GM19239 (cell line): ENCODE measurements at regions not wholly inside any gene's neighbourhood (a gene's known extent, or its start where the extent isn't known, plus 50 kb on each side); places are given as distances from the start of the nearest gene placed in this dataset.
"Not testable (repeated sequence)": the region's sequence is repeated elsewhere in the genome, so short reads cannot be mapped to it uniquely, and the experiment has no call there.

Source experiments
- DNase-seq: peaks from one replicate; pipeline ENCODE4 v3.0.0; 2011; ENCODE audit warnings: low spot score; ENCODE audit not compliant: insufficient read length
- FAIRE-seq: peaks from 2 replicates; lab custom pipeline; 2011; peaks lifted over from hg19 to GRCh38; lab: Jason Lieb, UNC

DNA sequence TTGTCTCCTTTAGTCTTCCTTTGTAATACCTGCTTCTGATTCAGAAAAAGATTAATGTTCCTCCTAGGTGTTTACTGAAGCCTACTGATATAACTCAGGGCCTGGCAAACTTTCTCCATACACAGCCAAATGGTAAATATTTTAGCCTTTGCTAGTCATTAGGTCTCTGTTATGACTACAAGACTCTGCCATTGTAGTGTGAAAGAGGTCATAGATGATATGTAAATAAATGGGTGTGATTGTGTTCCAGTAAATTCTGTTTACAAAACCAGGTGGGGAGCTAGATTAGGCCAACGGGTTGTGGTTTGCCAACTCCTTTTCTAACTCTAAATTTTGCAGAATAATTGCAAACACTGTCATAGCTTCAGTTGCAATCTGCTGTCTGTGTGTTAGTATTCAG lies 568.1 kb upstream of the GNPDA2 start:
- DNase-seq (no peak), FAIRE-seq (no peak)

GRCh38 chr4:45293335-45293734 lies 567.0 kb upstream of the GNPDA2 start:
- no peak for FAIRE-seq
- no peak for DNase-seq

DNA sequence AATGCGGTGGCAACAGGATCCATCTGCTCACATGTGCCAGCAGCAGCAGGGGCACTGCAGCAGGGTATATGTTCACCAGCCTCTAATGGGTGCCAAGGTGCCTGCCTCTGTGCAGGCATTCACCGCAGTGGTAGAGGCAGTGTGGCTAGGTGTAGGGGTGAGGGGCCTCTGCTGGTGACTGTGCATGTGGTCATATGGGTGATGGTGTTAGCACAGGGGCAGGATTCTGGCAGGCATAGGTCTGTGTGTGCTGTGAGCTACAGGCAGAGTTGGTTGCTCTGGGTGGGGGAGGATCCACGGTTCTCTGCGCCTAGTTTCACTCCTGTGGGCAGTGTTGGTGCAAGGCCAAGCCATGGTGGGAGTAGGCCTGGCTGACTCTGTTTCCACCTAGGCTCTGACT lies 566.5 kb upstream of the GNPDA2 start:
- FAIRE-seq = no peak
- no peak for DNase-seq

DNA sequence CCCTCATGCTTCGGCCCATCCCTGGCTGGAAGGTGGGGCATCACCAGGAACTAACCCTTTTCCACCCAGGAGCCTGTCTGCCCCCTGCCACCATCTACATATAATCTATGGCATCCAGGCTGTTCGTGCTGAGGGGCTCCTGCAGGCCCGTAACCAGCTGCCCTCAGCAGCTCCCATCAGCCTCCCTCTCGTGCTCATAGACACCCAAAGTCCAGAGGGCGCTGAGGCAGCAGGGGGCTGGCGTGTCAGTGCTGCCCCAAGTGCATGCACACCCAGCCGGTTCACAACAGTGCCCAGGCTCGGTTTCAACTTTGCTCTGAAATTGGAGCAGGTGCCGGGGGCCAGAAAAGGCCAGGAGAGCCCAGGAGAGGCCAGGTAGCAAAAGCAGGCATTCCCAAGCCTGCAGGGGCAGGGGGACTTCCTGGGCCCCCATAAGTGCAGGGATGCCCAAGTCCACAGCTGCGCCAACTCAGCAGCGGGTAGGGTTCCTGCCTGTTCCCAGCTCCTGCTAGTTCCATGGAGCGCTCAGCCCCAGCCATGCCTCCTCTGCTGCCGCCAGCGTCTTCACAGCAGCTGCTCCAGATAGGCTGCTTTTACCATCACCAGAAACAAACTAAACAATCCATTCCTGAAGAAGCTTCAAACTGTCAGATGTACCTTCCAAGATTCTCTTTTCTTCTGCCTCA lies 558.2 kb upstream of the GNPDA2 start:
- no peak for FAIRE-seq
- no peak for DNase-seq

DNA sequence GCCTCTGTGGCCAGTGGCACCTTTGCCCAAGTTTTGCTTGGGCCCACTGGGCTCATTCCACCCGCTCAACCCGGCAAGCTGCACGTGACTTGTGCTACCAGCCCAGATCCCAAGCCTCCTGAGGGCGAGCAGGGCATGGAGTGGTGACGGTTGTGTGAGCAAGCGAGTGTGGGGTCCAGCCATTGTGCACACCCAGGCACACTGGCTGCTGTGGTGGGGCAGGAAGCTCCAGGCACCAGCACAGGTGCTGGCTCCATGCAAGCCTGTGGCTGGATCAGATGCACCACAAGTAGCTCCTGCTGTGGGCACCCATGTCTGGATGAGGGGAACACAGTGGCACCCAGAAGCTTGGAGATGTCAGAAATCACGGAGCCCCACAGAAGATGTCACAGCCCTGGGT lies 557.0 kb upstream of the GNPDA2 start:
- FAIRE-seq (no peak), DNase-seq (no peak)

DNA sequence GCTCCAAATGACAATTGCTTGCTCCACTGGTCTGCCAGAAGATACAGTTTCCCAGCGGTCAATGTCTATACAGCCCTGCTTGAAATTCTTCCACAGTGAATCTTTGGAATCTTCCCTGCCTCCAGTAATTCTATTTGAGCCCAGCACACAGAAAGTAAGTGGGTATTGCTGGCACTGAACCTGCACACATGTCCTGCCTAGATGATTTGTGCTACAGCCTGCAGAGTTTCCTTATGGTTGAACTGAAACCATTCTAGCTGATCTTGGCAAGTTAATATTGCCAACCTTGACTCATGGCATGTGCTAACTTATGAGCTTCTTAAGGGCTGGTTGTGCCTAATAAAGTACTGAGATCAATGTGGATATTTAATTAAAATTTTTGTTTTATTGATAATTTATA lies 553.8 kb upstream of the GNPDA2 start:
- FAIRE-seq (no peak), DNase-seq (no peak)

DNA sequence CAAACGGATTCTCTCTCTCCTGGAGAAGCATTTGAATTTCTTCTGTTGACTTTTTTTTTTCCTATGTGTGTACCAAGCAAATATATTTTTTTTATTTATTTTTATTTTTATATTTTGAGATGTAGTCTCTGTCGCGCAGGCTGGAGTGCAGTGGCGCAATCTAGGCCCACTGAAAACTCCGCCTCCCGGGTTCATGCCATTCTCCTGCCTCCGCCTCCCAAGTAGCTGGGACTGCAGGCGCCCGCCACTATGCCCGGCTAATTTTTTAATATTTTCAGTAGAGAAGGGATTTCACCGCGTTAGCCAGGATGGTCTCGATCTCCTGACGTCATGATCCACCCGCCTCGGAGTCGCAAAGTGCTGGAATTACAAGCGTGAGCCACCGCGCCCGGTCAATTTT lies 549.5 kb upstream of the GNPDA2 start:
- no peak for FAIRE-seq

DNA sequence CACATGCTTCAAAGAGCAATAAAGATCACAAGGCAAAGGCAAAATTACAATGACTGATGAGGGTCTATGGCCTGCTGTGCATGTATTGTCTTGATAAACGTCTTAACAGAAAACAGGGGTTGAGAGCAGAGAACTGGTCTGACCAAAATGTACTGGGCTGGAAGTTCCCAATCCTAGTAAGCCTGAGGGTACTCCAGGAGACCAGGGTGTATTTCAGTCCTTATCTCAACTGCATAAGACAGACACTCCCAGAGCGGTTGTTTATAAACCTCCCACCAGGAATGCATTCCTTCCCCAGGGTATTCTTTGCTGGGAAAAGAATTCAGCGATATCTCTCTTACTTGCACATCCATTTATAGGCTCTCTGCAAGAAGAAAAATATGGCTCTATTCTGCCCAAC lies 521.8 kb upstream of the GNPDA2 start:
- FAIRE-seq, DNase-seq: not testable (repeated sequence)

More for the DNA sequence above, 549.5 kb upstream of the GNPDA2 start:
- DNase-seq = no peak

- DNase-seq (no peak), FAIRE-seq (no peak)
These were observed 515.6 kb upstream of the GNPDA2 start for GRCh38 chr4:45241976-45242375.

DNA sequence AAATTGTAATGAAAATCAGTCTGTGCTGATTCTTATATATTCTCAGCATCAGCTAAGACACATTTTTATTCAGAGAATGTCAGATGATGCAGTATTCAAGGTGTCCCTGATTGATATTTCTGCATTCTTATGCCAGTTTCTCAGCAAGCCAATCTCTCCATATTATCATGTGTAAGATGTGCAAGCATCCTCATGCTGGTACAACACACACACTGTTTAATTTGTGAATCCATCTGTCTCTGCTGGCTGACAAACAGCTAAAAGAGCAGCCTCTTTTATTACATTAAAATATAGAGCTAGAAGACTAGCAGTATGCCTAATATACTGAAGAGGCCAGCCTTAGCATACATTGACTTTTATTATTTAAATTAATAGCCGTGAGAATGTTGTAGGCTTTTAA lies 502.9 kb upstream of the GNPDA2 start:
- DNase-seq = no peak

DNA sequence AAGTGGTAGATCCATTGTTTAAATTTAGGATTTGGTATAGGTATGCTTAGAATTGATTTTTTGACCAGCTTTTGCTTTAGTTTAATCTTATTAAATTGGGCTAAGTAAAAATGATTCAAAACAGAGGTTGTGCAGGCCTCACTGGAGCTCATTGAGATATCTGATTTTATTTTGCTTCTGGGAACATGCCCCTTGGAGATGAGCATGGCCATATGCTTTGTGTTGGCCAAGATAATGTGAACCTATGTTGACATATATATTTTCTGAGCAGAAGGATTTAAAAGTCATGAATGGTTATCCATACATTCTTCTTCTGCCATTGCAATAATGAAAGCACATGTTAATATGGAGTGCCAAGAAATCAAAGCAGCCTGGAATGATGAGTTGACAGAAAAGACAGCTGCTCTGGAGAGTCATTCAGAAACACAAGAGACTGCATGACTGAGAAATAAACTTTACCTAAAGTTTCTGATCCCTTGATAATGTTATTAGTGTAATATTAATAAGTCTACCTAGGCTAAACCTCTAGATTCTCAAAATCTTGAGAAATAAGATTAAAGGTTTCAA lies 489.7 kb upstream of the GNPDA2 start:
- DNase-seq (no peak), FAIRE-seq (no peak)

More for the DNA sequence above, 502.9 kb upstream of the GNPDA2 start:
- FAIRE-seq = no peak

GRCh38 chr4:45208476-45208875 lies 482.1 kb upstream of the GNPDA2 start:
- not testable (repeated sequence) for FAIRE-seq, DNase-seq

- not testable (repeated sequence) for DNase-seq, FAIRE-seq
These were observed 481.5 kb upstream of the GNPDA2 start for GRCh38 chr4:45207864-45208331.

DNA sequence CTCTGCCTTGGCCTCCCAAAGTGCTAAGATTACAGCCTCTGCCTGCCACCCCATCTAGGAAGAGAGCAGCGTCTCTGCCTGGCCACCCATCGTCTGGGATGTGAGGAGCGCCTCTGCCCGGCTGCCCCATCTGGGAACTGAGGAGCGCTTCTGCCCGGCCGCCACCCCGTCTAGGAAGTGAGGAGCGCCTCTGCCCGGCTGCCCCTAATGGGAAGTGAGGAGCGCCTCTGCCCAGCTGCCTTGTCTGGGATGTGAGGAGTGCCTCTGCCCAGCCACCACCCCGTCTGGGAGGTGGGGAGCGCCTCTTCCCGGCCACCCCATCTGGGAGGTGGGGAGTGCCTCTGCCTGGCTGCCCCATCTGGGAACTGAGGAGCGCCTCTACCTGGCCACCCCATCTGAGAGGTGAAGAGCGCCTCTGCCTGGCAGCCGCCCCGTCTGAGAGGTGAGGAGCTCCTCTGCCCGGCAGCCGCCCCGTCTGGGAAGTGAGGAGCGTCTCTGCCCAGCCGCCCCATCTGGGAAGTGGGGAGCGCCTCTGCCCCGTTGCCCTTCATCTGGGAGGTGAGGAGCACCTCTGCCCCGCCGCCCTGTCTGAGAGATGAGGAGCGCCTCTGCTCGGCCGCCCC lies 481.0 kb upstream of the GNPDA2 start:
- not testable (repeated sequence) for FAIRE-seq, DNase-seq

DNA sequence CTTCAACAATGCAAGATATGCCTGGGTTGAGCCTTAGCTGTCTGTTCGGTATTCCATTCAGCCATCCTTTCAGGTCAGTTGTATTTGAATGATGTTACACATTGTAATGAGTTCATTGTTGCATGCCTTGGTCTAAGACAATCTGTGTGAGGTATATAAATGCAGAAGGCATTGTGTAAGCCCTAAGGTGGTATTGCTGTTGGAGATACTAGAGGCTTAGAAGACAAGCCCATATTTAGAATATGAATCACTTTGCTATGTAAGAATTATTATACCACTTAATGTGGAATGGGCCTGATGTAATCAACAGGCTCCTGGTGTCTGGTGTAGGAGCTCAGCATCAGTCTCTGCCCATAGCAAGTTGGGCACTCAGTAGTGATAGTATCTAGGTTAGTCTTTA lies 473.4 kb upstream of the GNPDA2 start:
- no peak for FAIRE-seq
- no peak for DNase-seq

- no peak for DNase-seq
- no peak for FAIRE-seq
These were observed 462.1 kb upstream of the GNPDA2 start for GRCh38 chr4:45188501-45188900.

GRCh38 chr4:45186249-45186648 lies 459.9 kb upstream of the GNPDA2 start:
- FAIRE-seq (no peak), DNase-seq (no peak)

DNA sequence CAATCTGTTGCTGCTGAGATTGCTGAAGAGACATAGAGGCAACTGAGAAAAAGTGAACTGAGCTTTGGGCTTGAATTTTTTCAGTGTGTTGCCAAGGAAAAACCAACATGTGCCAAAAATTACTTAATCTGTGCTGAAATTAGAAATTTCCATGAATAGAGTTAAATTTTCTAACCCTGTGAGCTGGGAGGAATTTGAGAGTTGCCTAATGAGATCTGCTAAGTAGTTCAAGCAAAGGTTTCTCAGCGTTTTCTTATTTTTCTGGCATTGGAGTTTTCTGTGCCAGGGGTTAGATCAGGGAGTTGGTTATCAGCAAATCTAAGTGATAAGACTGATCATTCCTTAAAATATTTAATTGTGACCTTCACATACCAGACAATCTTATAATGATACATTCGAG lies 457.5 kb upstream of the GNPDA2 start:
- DNase-seq (no peak), FAIRE-seq (no peak)

DNA sequence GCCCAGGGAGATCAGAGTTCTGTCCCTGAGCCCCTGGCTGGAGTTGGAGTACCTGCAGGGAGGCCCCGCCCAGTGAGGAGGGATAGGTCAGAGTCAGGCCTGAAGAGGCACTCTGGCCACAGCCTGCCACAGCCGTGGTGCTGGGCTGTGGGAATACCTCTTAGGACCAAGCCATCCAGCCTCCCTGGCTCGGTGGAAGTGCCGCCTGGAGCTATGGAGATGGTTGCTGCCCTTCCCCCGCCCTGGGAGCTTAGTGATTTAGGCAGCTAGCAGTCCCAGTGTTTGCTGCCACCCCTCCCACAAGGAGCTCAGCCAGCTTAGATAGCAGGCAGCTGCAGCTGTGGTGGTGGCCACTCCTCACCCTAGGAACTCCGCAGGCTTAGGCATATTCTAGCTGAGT lies 446.3 kb upstream of the GNPDA2 start:
- no peak for DNase-seq
- FAIRE-seq = no peak

GRCh38 chr4:45160951-45161350 lies 434.6 kb upstream of the GNPDA2 start:
- FAIRE-seq (no peak), DNase-seq (no peak)

DNA sequence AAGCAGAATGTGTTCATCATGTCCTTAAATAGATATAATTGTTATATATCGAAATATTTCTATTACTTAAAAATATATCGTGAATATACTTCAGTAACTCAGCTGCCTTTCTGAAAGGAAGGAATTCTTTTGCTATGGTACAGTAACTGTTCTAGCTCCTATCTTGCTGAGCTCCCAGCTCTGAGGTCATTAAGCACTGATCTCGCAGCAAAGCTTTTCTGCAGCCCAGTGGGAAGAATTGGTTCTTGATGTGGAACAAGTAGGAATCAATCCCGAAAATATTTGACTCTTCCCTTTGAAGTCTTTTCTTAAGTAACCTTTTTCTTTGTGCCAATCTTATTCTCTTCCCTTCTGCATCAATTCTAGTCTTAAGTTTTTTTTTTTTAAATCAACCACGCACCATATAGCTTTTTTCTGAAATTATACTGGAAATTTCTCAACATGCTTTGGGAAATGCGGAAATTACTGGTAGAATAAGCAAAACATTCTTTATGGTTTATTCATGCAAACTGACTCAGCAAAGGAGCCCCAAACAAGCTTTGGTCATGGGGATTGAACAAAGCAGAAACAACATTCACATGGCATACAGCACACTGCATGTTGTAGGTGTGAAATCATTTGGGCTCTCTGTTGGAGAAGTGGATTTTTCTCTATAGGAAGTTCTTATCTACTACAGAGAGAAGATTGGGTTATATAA lies 428.9 kb upstream of the GNPDA2 start:
- no peak for DNase-seq
- FAIRE-seq = no peak
